ENCODE measurements at regions not wholly inside any gene's neighbourhood (a gene's known extent, or its start where the extent isn't known, plus 50 kb on each side); places are given as distances from the start of the nearest gene placed in this dataset.

DNA sequence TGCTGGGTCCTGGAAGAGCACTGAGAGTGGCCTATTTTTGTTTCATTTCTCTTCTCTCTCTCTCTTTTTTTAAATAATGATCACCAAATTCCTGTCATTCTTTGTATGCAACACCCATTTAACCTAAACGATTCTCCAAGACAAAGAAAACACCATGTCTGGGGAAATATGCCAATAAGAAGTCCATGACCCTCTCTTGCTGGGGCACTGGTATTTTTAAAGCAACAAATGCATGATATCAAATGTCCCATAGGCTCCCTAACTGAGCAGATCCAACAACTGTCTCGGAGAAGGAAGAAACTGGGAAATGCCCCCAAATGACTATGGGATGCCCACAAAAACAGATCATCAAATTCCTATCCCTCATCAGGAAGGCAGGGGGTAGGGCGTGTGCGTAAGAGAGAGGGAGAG is 567.4 kb downstream of the CCDC171 start:
- Mint-ChIP-seq H3K36me3 (no peaks in the 10 kb centered on the region), H3K27me3 (ENCODE audit: insufficient read depth, low read depth) (no peaks in the 10 kb centered on the region), H3K4me1 (no peaks in the 10 kb centered on the region), H3K9me3 (peaks cover 3% of the 10 kb centered on the region), H3K4me3 (no peak overlapping the region), H3K27ac (no peak overlapping the region)
- no peak for TF ChIP-seq EZH2phosphoT487 (IDR thresholded peaks at IDR 0.05)
- TF ChIP-seq EZH2 (IDR thresholded peaks at IDR 0.05), result no peak
- TF ChIP-seq, protein P1, sequence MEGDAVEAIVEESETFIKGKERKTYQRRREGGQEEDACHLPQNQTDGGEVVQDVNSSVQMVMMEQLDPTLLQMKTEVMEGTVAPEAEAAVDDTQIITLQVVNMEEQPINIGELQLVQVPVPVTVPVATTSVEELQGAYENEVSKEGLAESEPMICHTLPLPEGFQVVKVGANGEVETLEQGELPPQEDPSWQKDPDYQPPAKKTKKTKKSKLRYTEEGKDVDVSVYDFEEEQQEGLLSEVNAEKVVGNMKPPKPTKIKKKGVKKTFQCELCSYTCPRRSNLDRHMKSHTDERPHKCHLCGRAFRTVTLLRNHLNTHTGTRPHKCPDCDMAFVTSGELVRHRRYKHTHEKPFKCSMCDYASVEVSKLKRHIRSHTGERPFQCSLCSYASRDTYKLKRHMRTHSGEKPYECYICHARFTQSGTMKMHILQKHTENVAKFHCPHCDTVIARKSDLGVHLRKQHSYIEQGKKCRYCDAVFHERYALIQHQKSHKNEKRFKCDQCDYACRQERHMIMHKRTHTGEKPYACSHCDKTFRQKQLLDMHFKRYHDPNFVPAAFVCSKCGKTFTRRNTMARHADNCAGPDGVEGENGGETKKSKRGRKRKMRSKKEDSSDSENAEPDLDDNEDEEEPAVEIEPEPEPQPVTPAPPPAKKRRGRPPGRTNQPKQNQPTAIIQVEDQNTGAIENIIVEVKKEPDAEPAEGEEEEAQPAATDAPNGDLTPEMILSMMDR (IDR thresholded peaks at IDR 0.05), result no peak
- Histone ChIP-seq H3F3A (ENCODE audit: low read depth) (no peaks in the 10 kb centered on the region), H4K20me1 (ENCODE audit: low read depth) (no peaks in the 10 kb centered on the region), H3K4me2 (no peak overlapping the region), H3K79me2 (ENCODE audit: low read depth) (no peaks in the 10 kb centered on the region), H3K4me1 (no peaks in the 10 kb centered on the region), H3K27me3 (no peaks in the 10 kb centered on the region), H3K4me3 (no peak overlapping the region), H3K9ac (no peak overlapping the region), H3K9me3 (ENCODE audit: low read depth) (no peaks in the 10 kb centered on the region), H2AFZ (replicated peaks) (no peak overlapping the region), H3K27ac (no peak overlapping the region), H3K36me3 (no peaks in the 10 kb centered on the region)
- DNase-seq (ENCODE audit: low spot score), result no peak

DNA sequence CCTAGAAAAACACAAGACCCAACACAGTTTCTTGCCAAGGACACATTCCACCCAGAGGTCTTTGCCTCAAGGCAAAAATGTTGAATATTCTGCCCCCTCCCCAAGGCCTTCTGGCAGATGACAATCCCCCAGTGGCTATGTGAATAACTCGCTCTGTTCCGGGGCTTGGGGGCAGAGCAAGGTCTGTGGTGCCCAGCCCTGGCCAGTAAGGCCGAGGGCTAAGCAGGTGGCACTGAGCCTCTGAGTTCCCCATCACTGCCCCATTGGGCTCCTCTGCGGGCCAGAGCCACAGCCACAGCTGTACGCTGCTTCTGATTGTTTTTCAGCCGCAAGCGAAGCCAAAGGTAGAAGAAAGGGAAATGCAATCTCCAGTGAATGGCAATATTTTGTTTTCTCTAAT is 567.9 kb downstream of the CCDC171 start:
- Mint-ChIP-seq H3K27me3 (ENCODE audit: insufficient read depth, low read depth) (no peaks in the 10 kb centered on the region), H3K9me3 (peaks cover 3% of the 10 kb centered on the region), H3K4me1 (no peaks in the 10 kb centered on the region), H3K36me3 (no peaks in the 10 kb centered on the region), H3K27ac (no peak overlapping the region), H3K4me3 (no peak overlapping the region)
- no peak overlapping the region for H3K9ac ChIP-seq
- TF ChIP-seq EZH2phosphoT487 (IDR thresholded peaks at IDR 0.05) (no peak), EZH2 (IDR thresholded peaks at IDR 0.05) (no peak)
- TF ChIP-seq, protein P1 (IDR thresholded peaks at IDR 0.05), result no peak
- H3K27me3 ChIP-seq, result no peaks in the 10 kb centered on the region
- H4K20me1 ChIP-seq (ENCODE audit: low read depth), result no peaks in the 10 kb centered on the region
- H3F3A ChIP-seq (ENCODE audit: low read depth), result no peaks in the 10 kb centered on the region
- no peaks in the 10 kb centered on the region for H3K4me1 ChIP-seq
- no peaks in the 10 kb centered on the region for H3K79me2 ChIP-seq (ENCODE audit: low read depth)
- no peak overlapping the region for H2AFZ ChIP-seq (replicated peaks)
- no peaks in the 10 kb centered on the region for H3K36me3 ChIP-seq
- no peak overlapping the region for H3K4me2 ChIP-seq
- H3K4me3 ChIP-seq, result no peak overlapping the region
- no peak for DNase-seq (ENCODE audit: low spot score)
- no peaks in the 10 kb centered on the region for H3K9me3 ChIP-seq (ENCODE audit: low read depth)
- no peak overlapping the region for H3K27ac ChIP-seq

DNA sequence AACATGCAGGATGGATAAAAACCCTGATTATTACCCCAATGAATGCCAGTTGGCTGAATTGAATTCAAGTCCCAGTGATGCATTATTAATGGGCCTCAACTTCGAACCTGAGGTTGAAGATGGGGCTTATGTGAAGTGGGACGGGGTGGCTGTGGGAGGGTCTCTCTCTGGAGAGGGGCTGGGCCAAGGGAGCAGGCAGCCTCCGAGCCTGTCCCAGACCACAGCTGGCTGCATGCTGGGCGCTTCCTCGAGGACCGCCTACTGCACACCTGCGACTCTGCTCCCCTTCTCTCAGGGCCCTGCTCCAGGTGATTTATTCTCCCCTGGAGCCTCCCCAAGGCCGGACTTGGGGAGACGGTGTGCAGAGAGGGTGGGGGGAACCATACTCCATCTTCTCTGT is 568.3 kb downstream of the CCDC171 start:
- Histone ChIP-seq H3K27ac (no peak overlapping the region), H3K36me3 (no peaks in the 10 kb centered on the region), H3K4me1 (no peaks in the 10 kb centered on the region), H2AFZ (replicated peaks) (no peak overlapping the region), H4K20me1 (ENCODE audit: low read depth) (no peaks in the 10 kb centered on the region), H3K27me3 (no peaks in the 10 kb centered on the region), H3K79me2 (ENCODE audit: low read depth) (no peaks in the 10 kb centered on the region), H3K4me3 (no peak overlapping the region), H3F3A (ENCODE audit: low read depth) (no peaks in the 10 kb centered on the region), H3K9me3 (ENCODE audit: low read depth) (no peaks in the 10 kb centered on the region), H3K9ac (no peak overlapping the region), H3K4me2 (no peak overlapping the region)
- H3K9me3 Mint-ChIP-seq, result peaks cover 3% of the 10 kb centered on the region
- no peak overlapping the region for H3K27ac Mint-ChIP-seq
- H3K27me3 Mint-ChIP-seq (ENCODE audit: insufficient read depth, low read depth), result no peaks in the 10 kb centered on the region
- no peaks in the 10 kb centered on the region for H3K4me1 Mint-ChIP-seq
- no peaks in the 10 kb centered on the region for H3K36me3 Mint-ChIP-seq
- no peak for DNase-seq (ENCODE audit: low spot score)
- TF ChIP-seq, protein P1 (IDR thresholded peaks at IDR 0.05), result no peak
- TF ChIP-seq EZH2phosphoT487 (IDR thresholded peaks at IDR 0.05) (no peak), EZH2 (IDR thresholded peaks at IDR 0.05) (no peak)
- H3K4me3 Mint-ChIP-seq, result no peak overlapping the region
